Vagina (tissue), 2 donors: ENCODE measurements at regions not wholly inside any gene's neighbourhood (a gene's known extent, or its start where the extent isn't known, plus 50 kb on each side); places are given as distances from the start of the nearest gene placed in this dataset.

Experiments used
- POLR2A ChIP-seq, 2 donors: fragments of 450-650 bp; IDR thresholded peaks; one replicate each; pipeline ENCODE4 v1.6.1; 2017; ENCODE audit warnings: antibody characterized with exemption in 2 of 2, mild to moderate bottlenecking in 2 of 2, moderate library complexity in 2 of 2
- POLR2AphosphoS5 ChIP-seq, 2 donors: sonication (generic); formaldehyde crosslinking; IDR thresholded peaks; one replicate each; pipeline ENCODE4 v1.9.0; 2017; ENCODE audit warnings: antibody characterized with exemption in 2 of 2, mild to moderate bottlenecking in 2 of 2, low read depth in 1 of 2; ENCODE audit not compliant: insufficient read depth in 1 of 2
- TF ChIP-seq, protein P1 (sequence below), 3 experiments: fragments of 450-650 bp in 2 of 3; fragments of 200-600 bp in 1 of 3; sonication (generic) in 1 of 3; IDR thresholded peaks; one replicate each; pipeline ENCODE4 v1.5.1; 2017 to 2019; ENCODE audit warnings: antibody characterized with exemption in 3 of 3, mild to moderate bottlenecking in 2 of 3, moderate library complexity in 2 of 3

DNA sequence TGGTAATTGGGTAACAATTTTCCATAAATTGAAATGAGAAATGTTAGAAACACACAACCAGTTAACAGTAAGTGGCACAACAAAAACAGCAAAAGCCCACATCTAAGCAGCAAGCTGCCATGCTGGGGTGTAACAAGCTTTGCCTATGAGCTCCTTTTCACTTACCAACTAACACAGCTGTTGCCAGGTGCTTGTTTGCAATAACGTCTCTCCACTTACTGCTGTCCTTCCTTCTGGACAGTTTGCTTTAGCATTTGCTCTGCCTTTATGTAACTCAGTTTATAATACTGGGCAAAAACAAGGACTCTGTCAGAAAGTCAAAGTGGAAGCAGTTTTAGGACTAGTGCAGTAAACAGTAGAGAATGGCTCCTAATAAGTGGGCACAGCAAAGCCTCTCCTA is 740.9 kb downstream of the POM121L12 start:
- TF ChIP-seq, protein P1, sequence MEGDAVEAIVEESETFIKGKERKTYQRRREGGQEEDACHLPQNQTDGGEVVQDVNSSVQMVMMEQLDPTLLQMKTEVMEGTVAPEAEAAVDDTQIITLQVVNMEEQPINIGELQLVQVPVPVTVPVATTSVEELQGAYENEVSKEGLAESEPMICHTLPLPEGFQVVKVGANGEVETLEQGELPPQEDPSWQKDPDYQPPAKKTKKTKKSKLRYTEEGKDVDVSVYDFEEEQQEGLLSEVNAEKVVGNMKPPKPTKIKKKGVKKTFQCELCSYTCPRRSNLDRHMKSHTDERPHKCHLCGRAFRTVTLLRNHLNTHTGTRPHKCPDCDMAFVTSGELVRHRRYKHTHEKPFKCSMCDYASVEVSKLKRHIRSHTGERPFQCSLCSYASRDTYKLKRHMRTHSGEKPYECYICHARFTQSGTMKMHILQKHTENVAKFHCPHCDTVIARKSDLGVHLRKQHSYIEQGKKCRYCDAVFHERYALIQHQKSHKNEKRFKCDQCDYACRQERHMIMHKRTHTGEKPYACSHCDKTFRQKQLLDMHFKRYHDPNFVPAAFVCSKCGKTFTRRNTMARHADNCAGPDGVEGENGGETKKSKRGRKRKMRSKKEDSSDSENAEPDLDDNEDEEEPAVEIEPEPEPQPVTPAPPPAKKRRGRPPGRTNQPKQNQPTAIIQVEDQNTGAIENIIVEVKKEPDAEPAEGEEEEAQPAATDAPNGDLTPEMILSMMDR (IDR thresholded peaks at IDR 0.05): no peak
- TF ChIP-seq POLR2A (IDR thresholded peaks at IDR 0.05) (no peak), POLR2AphosphoS5 (IDR thresholded peaks at IDR 0.05; ENCODE audit: insufficient read depth in 1 of 2, low read depth in 1 of 2) (no peak)
